NCI-H526 treated with DMSO at 0.1 percent for 48 hours (cell line): ENCODE measurements at regions not wholly inside any gene's neighbourhood (a gene's known extent, or its start where the extent isn't known, plus 50 kb on each side); places are given as distances from the start of the nearest gene placed in this dataset.

Experiments
- DNase-seq: peaks from one replicate; lab custom pipeline; 2025; lab: John Stamatoyannopoulos, UW

GRCh38 chr20:57896017-57896416 is 186.2 kb upstream of the PMEPA1 start:
- DNase-seq: no peak

GRCh38 chr20:57895161-57895855 is 185.5 kb upstream of the PMEPA1 start:
- no peak for DNase-seq

GRCh38 chr20:57894522-57894921 is 184.7 kb upstream of the PMEPA1 start:
- no peak for DNase-seq

GRCh38 chr20:57894096-57894495 is 184.3 kb upstream of the PMEPA1 start:
- DNase-seq: no peak

GRCh38 chr20:57893366-57893999 is 183.7 kb upstream of the PMEPA1 start:
- DNase-seq: no peak

GRCh38 chr20:57892471-57892870 is 182.7 kb upstream of the PMEPA1 start:
- no peak for DNase-seq

- no peak for DNase-seq
Observed at GRCh38 chr20:57891014-57891413, 181.2 kb upstream of the PMEPA1 start.

- no peak for DNase-seq
Observed at GRCh38 chr20:57890202-57890800, 180.5 kb upstream of the PMEPA1 start.

- DNase-seq: no peak
Observed at GRCh38 chr20:57888591-57888990, 178.8 kb upstream of the PMEPA1 start.

- no peak for DNase-seq
Observed at GRCh38 chr20:57884956-57885355, 175.1 kb upstream of the PMEPA1 start.

GRCh38 chr20:57883761-57884160 is 173.9 kb upstream of the PMEPA1 start:
- no peak for DNase-seq

GRCh38 chr20:57883224-57883623 is 173.4 kb upstream of the PMEPA1 start:
- no peak for DNase-seq

- DNase-seq: no peak
Observed at GRCh38 chr20:57882451-57883161, 172.8 kb upstream of the PMEPA1 start.

GRCh38 chr20:57881466-57882385 is 171.9 kb upstream of the PMEPA1 start:
- DNase-seq: no peak

GRCh38 chr20:57880571-57880892 is 170.7 kb upstream of the PMEPA1 start:
- no peak for DNase-seq

GRCh38 chr20:57879779-57880570 is 170.2 kb upstream of the PMEPA1 start:
- no peak for DNase-seq

GRCh38 chr20:57879437-57879778 is 169.6 kb upstream of the PMEPA1 start:
- DNase-seq: no peak

GRCh38 chr20:57878786-57879424 is 169.1 kb upstream of the PMEPA1 start:
- no peak for DNase-seq

- no peak for DNase-seq
Observed at GRCh38 chr20:57877995-57878394, 168.2 kb upstream of the PMEPA1 start.

GRCh38 chr20:57877131-57877824 is 167.5 kb upstream of the PMEPA1 start:
- no peak for DNase-seq
